Astrocyte (in vitro differentiated cells and primary cell): ENCODE measurements at regions not wholly inside any gene's neighbourhood (a gene's known extent, or its start where the extent isn't known, plus 50 kb on each side); places are given as distances from the start of the nearest gene placed in this dataset.

Experiments
- EZH2 ChIP-seq: IDR thresholded peaks from 2 replicates; pipeline ENCODE4 v1.6.1; 2012; ENCODE audit warnings: mild to moderate bottlenecking, low read length, inconsistent platforms; ENCODE audit not compliant: insufficient read depth
- TF ChIP-seq, protein P1 (sequence below): IDR thresholded peaks from 2 replicates; pipeline ENCODE4 v1.5.1; 2011; ENCODE audit warnings: low read depth, mild to moderate bottlenecking, inconsistent platforms, low read length, moderate library complexity; ENCODE audit not compliant: insufficient read depth

DNA sequence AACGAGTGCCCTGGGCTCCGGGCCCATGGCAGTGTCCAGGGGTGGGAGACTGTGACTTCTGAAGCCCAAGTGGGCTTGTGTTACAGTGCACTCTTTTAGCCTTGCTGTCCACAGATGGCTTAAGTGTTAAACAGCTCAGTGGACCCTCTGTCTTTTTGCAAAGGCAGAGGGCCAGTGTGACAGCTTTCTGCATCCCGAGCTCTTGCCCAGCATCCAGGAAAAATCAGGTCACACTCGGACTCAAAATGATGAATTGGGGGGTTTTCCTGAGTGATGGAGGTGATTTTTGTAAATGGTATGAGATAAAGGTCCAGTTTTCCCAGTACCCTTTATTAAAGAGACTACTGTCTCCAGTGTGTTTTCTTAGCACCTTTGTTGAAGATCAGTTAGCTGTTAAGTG, 321.3 kb upstream of the GRAMD2B start:
- TF ChIP-seq, protein P1, sequence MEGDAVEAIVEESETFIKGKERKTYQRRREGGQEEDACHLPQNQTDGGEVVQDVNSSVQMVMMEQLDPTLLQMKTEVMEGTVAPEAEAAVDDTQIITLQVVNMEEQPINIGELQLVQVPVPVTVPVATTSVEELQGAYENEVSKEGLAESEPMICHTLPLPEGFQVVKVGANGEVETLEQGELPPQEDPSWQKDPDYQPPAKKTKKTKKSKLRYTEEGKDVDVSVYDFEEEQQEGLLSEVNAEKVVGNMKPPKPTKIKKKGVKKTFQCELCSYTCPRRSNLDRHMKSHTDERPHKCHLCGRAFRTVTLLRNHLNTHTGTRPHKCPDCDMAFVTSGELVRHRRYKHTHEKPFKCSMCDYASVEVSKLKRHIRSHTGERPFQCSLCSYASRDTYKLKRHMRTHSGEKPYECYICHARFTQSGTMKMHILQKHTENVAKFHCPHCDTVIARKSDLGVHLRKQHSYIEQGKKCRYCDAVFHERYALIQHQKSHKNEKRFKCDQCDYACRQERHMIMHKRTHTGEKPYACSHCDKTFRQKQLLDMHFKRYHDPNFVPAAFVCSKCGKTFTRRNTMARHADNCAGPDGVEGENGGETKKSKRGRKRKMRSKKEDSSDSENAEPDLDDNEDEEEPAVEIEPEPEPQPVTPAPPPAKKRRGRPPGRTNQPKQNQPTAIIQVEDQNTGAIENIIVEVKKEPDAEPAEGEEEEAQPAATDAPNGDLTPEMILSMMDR, result no peak
- TF ChIP-seq EZH2, result no peak
